IPS DF 6.9 (cell line): ENCODE measurements at regions not wholly inside any gene's neighbourhood (a gene's known extent, or its start where the extent isn't known, plus 50 kb on each side); places are given as distances from the start of the nearest gene placed in this dataset.

Source experiments
- DNase-seq: peaks from one replicate; pipeline ENCODE4 v3.0.0-alpha.2; 2013; ENCODE audit warnings: low read depth, low spot score
- H3K27ac ChIP-seq: one replicate; pipeline ENCODE4 v1.5.1; 2013; ENCODE audit warnings: low read length, control low read depth
- H3K27me3 ChIP-seq: 2 replicates; pipeline ENCODE4 v1.6.1; 2013; ENCODE audit warnings: mild to moderate bottlenecking, low read length; ENCODE audit not compliant: control insufficient read depth, insufficient read depth
- H3K36me3 ChIP-seq: 2 replicates; pipeline ENCODE4 v1.6.1; 2013; ENCODE audit warnings: low read length; ENCODE audit not compliant: control insufficient read depth, insufficient read depth
- H3K4me1 ChIP-seq: 2 replicates; pipeline ENCODE4 v1.6.1; 2013; ENCODE audit warnings: low read length; ENCODE audit not compliant: control insufficient read depth, insufficient read depth
- H3K4me3 ChIP-seq: 2 replicates; pipeline ENCODE4 v1.5.1; 2013; ENCODE audit warnings: mild to moderate bottlenecking, low read length
- H3K9me3 ChIP-seq: 2 replicates; pipeline ENCODE4 v1.6.1; 2013; ENCODE audit warnings: low read length, inconsistent platforms; ENCODE audit not compliant: control insufficient read depth, insufficient read depth
- WGBS: extraction: QIAGEN DNeasy Blood & Tissue Kit; methylation state at CpG from one replicate; pipeline ENCODE4 v1.1.7; 2013; ENCODE audit warnings: mixed read lengths, missing lambda C conversion rate; ENCODE audit not compliant: insufficient read length, insufficient coverage; 5-methylcytosine and 5-hydroxymethylcytosine counted together

GRCh38 chr10:7507887-7508726, 97.3 kb upstream of the SFMBT2 start:
- Histone ChIP-seq H3K27me3 (no peaks in the 10 kb centered on the region), H3K4me3 (no peak overlapping the region), H3K4me1 (no peaks in the 10 kb centered on the region), H3K27ac (no peak overlapping the region), H3K9me3 (no peaks in the 10 kb centered on the region; the same call in 1 of the 2 replicates), H3K36me3 (no peaks in the 10 kb centered on the region)
- WGBS, result no CpG with 5 or more reads among the region's 13 CpGs
- DNase-seq, result no peak

- no peak for DNase-seq
- no peaks in the 10 kb centered on the region; the same call in 1 of the 2 replicates for H3K9me3 ChIP-seq
- H3K27ac ChIP-seq, result no peak overlapping the region
- no peaks in the 10 kb centered on the region for H3K36me3 ChIP-seq
- H3K4me1 ChIP-seq, result no peaks in the 10 kb centered on the region
- no peak overlapping the region for H3K4me3 ChIP-seq
- H3K27me3 ChIP-seq, result no peaks in the 10 kb centered on the region
- WGBS, result no CpG with 5 or more reads among the region's 3 CpGs
Measured at GRCh38 chr10:7506571-7506970, 95.7 kb upstream of the SFMBT2 start.

DNA sequence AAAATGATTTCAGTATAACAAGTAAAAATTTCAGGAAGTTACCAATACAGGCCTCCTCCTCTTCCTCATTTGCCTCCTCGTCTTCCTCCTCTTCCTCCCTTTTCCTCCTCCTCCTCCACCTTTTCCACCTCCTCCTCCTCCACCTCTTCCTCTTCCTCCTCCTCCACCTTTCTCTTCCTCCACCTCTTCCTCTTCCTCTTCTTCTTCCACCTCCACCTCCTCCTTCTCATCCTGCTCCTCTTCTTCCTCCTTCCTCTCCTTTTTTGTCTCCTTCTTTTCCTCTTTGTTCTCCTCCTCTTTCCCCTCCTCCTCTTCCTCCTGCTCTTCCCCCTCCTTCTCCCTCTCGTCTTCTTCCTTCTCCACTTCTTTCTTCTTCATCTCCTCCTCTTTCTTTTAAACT, 94.4 kb upstream of the SFMBT2 start:
- Histone ChIP-seq H3K4me1 (no peaks in the 10 kb centered on the region), H3K27ac (no peak overlapping the region), H3K27me3 (no peaks in the 10 kb centered on the region), H3K4me3 (no peak overlapping the region), H3K9me3 (no peaks in the 10 kb centered on the region), H3K36me3 (no peaks in the 10 kb centered on the region)
- 100% methylated on average over 2 of the region's 2 CpGs for WGBS
- no peak for DNase-seq

DNA sequence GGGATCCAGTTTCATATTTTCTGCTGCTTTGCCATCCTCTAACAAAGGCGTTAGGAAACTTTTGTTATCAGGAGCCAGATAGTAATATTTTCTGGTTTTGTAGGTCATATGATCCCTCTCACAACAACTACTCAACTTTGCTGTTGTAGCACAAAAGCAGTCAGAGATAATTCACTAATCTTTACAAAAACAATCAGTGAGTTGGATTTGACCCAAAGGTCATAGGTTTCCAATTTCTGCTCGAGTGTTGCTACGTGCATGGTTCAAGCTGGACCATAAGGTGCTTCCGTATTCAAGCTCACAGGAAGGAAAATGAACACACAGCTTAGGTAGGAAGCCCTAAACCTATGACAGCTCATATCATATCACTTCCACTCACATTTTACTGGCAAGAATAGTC, 92.4 kb upstream of the SFMBT2 start:
- DNase-seq, result no peak
- H3K27ac ChIP-seq, result no peak overlapping the region
- no peaks in the 10 kb centered on the region for H3K9me3 ChIP-seq
- no peaks in the 10 kb centered on the region for H3K36me3 ChIP-seq
- H3K4me3 ChIP-seq, result no peak overlapping the region
- no CpG with 5 or more reads among the region's 4 CpGs for WGBS
- no peaks in the 10 kb centered on the region for H3K27me3 ChIP-seq
- H3K4me1 ChIP-seq, result no peaks in the 10 kb centered on the region

DNA sequence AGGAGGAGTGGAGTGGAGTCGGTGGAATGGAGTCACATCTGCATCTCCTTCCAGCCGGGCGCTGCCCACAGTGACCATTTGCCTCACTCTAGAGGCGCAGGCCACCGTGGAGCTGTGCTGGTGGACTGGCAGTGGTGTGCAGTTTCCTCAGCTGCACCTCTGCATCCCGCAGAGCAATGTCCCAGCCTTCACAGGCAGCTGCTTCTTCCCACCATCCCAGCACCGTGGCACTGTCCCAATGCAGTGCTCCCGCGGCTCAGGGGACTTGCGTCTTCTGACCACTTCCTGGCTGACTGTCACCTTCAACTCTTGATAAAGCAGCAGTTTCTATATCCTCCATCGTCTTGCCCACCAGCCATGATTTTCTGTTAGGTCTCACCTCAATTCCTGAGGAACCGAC, 90.3 kb upstream of the SFMBT2 start:
- Histone ChIP-seq H3K36me3 (no peaks in the 10 kb centered on the region), H3K4me1 (no peaks in the 10 kb centered on the region), H3K9me3 (no peaks in the 10 kb centered on the region), H3K27me3 (no peaks in the 10 kb centered on the region), H3K27ac (no peak overlapping the region), H3K4me3 (no peak overlapping the region)
- no peak for DNase-seq
- WGBS, result no CpG with 5 or more reads among the region's 12 CpGs

DNA sequence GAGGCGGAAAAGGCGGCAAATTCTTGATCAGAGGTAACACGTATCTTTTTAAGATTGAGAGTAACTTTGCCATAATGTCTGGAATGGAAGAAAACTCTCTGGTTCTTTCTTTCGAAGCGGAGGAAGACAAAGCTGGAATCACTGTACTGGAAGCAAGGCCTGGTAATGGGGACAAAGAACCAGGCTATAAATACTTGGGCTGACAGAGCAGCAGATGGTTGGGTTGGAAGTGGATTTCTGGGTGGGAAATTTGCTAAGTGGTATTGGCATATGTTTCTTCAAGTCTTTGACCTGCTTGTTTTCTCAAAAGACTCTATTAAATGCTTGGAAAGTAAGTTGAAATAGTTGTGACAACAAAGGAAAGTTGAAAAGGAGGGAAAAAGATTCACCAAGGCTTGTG, 87.3 kb upstream of the SFMBT2 start:
- no peak for DNase-seq
- no CpG with 5 or more reads among the region's 5 CpGs for WGBS
- Histone ChIP-seq H3K4me1 (no peaks in the 10 kb centered on the region), H3K27ac (no peak overlapping the region), H3K36me3 (no peaks in the 10 kb centered on the region), H3K4me3 (no peak overlapping the region), H3K27me3 (no peaks in the 10 kb centered on the region; the same call in 1 of the 2 replicates), H3K9me3 (no peaks in the 10 kb centered on the region)

- no peaks in the 10 kb centered on the region for H3K4me1 ChIP-seq
- H3K27ac ChIP-seq, result no peak overlapping the region
- no CpG with 5 or more reads among the region's 2 CpGs for WGBS
- no peaks in the 10 kb centered on the region for H3K36me3 ChIP-seq
- DNase-seq, result no peak
- H3K4me3 ChIP-seq, result no peak overlapping the region
- no peaks in the 10 kb centered on the region; the same call in 1 of the 2 replicates for H3K27me3 ChIP-seq
- 0 out of 2 replicates have a peak, but pooled peaks cover 1% of the 10 kb centered on the region for H3K9me3 ChIP-seq
Measured at GRCh38 chr10:7493996-7494395, 83.2 kb upstream of the SFMBT2 start.

DNA sequence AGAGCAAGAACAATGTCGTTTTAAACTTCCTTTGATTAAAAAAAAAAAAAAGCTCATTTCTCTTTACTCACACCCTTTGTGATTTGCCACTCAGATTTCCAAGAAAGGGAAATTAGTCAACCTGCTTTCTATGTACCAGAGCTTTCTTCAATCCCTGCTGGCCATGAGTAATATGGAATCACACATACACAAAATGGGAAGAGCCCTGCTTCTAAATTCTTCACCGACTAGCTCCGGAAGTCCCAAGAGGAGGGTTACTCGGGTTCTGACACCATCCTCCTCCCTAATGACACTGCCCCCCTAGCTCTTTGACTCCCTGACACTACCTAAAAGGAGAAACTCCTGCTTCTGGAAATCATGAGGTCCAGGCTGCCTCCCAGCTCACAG, 81.8 kb upstream of the SFMBT2 start:
- no peak overlapping the region for H3K27ac ChIP-seq
- no peaks in the 10 kb centered on the region for H3K4me1 ChIP-seq
- no peaks in the 10 kb centered on the region; the same call in 1 of the 2 replicates for H3K27me3 ChIP-seq
- WGBS, result no CpG with 5 or more reads among the region's 4 CpGs
- 0 out of 2 replicates have a peak, but pooled peaks cover 1% of the 10 kb centered on the region for H3K9me3 ChIP-seq
- no peak overlapping the region for H3K4me3 ChIP-seq
- no peak for DNase-seq
- no peaks in the 10 kb centered on the region for H3K36me3 ChIP-seq

DNA sequence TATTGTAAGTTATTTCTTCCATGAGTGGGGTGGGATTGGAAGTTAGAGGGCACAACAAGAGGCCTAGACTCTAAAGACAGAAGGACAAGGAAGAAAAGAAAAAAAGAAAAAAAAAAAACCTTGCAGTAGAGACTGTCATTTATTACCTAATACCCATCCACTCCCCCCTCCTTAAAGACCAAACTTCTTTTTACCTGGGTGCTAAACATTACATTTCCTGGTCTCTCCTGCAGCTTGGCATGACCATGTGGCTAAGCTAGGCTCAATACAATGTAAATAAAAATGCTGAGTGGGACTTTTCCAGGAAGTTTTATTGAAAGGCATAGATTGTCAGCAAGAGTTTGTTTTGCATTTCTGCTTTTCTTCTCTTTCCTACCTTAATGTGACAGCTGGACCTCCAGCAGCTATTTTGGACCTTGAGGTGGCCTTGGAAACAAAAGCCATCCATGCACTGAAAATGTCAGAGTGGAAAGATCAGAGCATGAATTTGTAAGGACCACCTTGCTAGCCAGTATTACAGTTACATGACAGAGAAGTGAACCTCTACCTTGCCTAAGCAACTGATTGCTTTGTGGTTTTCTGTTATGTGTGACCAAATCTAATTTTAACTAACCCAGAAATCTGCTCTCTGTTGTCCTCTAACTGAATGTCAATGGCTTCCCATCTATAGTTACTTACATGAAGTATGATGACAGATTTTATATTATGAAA, 81.3 kb upstream of the SFMBT2 start:
- Histone ChIP-seq H3K4me3 (no peak overlapping the region), H3K9me3 (0 out of 2 replicates have a peak, but pooled peaks cover 1% of the 10 kb centered on the region), H3K36me3 (no peaks in the 10 kb centered on the region), H3K27ac (no peak overlapping the region), H3K4me1 (no peaks in the 10 kb centered on the region), H3K27me3 (no peaks in the 10 kb centered on the region; the same call in 1 of the 2 replicates)
- no peak for DNase-seq

DNA sequence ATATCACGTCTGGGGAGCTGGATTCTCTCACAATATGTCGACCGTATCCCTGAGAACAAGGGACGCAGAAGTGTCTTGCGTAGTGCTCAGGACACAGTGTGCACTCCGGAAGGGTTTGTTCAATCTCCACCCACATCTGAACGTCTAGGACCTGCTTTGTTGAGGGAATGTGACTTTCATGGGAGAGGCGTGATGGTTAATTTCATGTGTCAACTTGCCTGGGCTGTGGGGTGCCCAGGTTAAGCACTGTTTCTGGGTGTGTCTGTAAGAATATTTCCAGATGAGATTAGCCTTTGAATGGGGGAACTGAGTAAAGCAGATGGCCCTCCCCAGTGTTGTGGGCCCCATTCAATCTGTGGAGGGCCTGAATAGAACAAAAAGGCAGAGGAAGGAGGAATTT, 80.4 kb upstream of the SFMBT2 start:
- no peaks in the 10 kb centered on the region; the same call in 1 of the 2 replicates for H3K27me3 ChIP-seq
- no peaks in the 10 kb centered on the region for H3K4me1 ChIP-seq
- no CpG with 5 or more reads among the region's 8 CpGs for WGBS
- no peak for DNase-seq
- H3K9me3 ChIP-seq, result 0 out of 2 replicates have a peak, but pooled peaks cover 1% of the 10 kb centered on the region
- no peaks in the 10 kb centered on the region for H3K36me3 ChIP-seq
- no peak overlapping the region for H3K27ac ChIP-seq
- H3K4me3 ChIP-seq, result no peak overlapping the region
